Heart left ventricle (tissue), 16 donors: ENCODE measurements at regions not wholly inside any gene's neighbourhood (a gene's known extent, or its start where the extent isn't known, plus 50 kb on each side); places are given as distances from the start of the nearest gene placed in this dataset.

ENCODE experiments used
- ATAC-seq, 4 donors: fragments of 200-7000 bp; cut with Tn5 transposase; one replicate each; pipeline ENCODE4 v1.9.1; 2020 to 2022; ENCODE audit warnings: moderate library complexity in 4 of 4, mild to moderate bottlenecking in 3 of 4, moderate number of reproducible peaks in 1 of 4
- DNase-seq, 5 donors: peaks; one replicate each; pipeline ENCODE4 v3.0.0-alpha.2; 2020
- H3K27ac ChIP-seq, 12 donors: fragments of 200-600 bp; sonication (generic) in 4 of 12; one replicate each; pipeline versions ENCODE4 v1.5.0 to v1.8.0; 2016 to 2022; ENCODE audit warnings: mild to moderate bottlenecking in 2 of 12
- H3K27me3 ChIP-seq, 9 donors: fragments of 200-600 bp; sonication (generic) in 2 of 9; one replicate each; pipeline versions ENCODE4 v1.5.1 to v1.8.0; 2016 to 2022; ENCODE audit warnings: mild to moderate bottlenecking in 3 of 9
- H3K36me3 ChIP-seq, 9 donors: fragments of 200-600 bp; sonication (generic) in 2 of 9; one replicate each; pipeline versions ENCODE4 v1.5.0 to v1.8.0; 2018 to 2022; ENCODE audit warnings: mild to moderate bottlenecking in 2 of 9
- H3K4me1 ChIP-seq, 12 donors: fragments of 200-600 bp; sonication (generic) in 4 of 12; one replicate each; pipeline versions ENCODE4 v1.5.0 to v1.8.0; 2016 to 2022; ENCODE audit warnings: mild to moderate bottlenecking in 3 of 12
- H3K4me3 ChIP-seq, 12 donors: fragments of 200-600 bp; sonication (generic) in 4 of 12; one replicate each; pipeline versions ENCODE4 v1.5.0 to v1.8.0; 2017 to 2022; ENCODE audit warnings: mild to moderate bottlenecking in 9 of 12, moderate library complexity in 4 of 12
- H3K9me3 ChIP-seq, 12 donors: fragments of 200-600 bp; sonication (generic) in 4 of 12; one replicate each; pipeline versions ENCODE4 v1.5.0 to v1.8.0; 2016 to 2022; ENCODE audit warnings: mild to moderate bottlenecking in 1 of 12
- POLR2A ChIP-seq, 2 donors: fragments of 450-650 bp; IDR thresholded peaks; one replicate each; pipeline ENCODE4 v1.6.1; 2017; ENCODE audit warnings: antibody characterized with exemption in 2 of 2, mild to moderate bottlenecking in 2 of 2, moderate library complexity in 2 of 2
- WGBS, 4 donors: extraction: QIAGEN DNeasy Blood & Tissue Kit in 2 of 4; methylation state at CpG; one replicate each; pipeline versions ENCODE4 v1.1.5 to v1.1.7; 2013 to 2018; 5-methylcytosine and 5-hydroxymethylcytosine counted together
- intact Hi-C, 10 donors: fragments of 100-400 bp; cut with DNase I; formaldehyde crosslinking; loops; one replicate each; pipeline versions ENCODE4 v1.11.1 to v1.14.2; 2022
- TF ChIP-seq, protein P1 (sequence below), 12 donors: fragments of 200-600 bp; sonication (generic) in 4 of 12; IDR thresholded peaks; one replicate each; pipeline versions ENCODE4 v1.5.0 to v1.8.0; 2018 to 2022; ENCODE audit warnings: antibody characterized with exemption in 12 of 12, mild to moderate bottlenecking in 5 of 12
- donor health status: ischemic (EF 13 %, LVEDD 7.1; RV severe dilation, severe dysfunction).
- donor health status: healthy with polysubstance abuse.
- donor health status: DM: no; HTN: yes; CAD: no.
- donor health status: DM: no; HTN: no; CAD: no.
- donor health status: ischemic (EF 25% LVEDD 6.9; RV normal size, moderate dysfunction).
- donor health status: ischemic (EF 25% LVEDD 5.7; RV mildly dilated, moderate dysfunction).
- donor health status: healthy.
- donor health status: DM: yes; HTN: yes; CAD: no.
- donor health status: ischemic (EF 35%, LVEDD 5.7; RV mildly dilated, moderate dysfunction).
- donor health status: nonischemic (EF 11% LVEDD 7.7; RV severe dilation, severe dysfunction).
- donor health status: DM: yes; HTN: yes; CAD: no.
- donor health status: PGD.
- donor health status: ischemic (EF 29% LVEDD 5.4; RV normal size, mild dysfunction).
- donor health status: nonischemic (EF 23%, LVEDD 6.1; RV moderate dilation, normal function).

DNA sequence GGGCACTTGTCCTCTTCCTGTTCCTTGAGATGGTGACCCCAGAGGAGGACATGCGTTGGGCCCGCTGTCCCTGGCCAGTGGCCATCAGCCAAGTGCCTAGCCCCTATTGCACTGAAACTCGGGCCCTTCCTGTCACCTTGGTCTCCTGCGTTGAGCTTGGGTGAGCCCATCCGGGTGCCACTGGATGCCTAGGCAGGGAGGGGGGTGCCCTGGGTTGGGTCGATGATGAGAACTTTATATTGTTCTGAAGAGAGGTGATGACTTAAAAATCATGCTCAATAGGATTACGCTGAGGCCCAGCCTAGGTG is 221.8 kb downstream of the SNRPN start:
- intact Hi-C loops: no loop called here
- H3K27me3 ChIP-seq: no peaks in the 10 kb centered on the region
- ATAC-seq (no peak), DNase-seq (peak in 3 of 5 donors; percentile 4 to 18 (median 8))
- TF ChIP-seq POLR2A (IDR thresholded peaks at IDR 0.05): no peak
- TF ChIP-seq, protein P1, sequence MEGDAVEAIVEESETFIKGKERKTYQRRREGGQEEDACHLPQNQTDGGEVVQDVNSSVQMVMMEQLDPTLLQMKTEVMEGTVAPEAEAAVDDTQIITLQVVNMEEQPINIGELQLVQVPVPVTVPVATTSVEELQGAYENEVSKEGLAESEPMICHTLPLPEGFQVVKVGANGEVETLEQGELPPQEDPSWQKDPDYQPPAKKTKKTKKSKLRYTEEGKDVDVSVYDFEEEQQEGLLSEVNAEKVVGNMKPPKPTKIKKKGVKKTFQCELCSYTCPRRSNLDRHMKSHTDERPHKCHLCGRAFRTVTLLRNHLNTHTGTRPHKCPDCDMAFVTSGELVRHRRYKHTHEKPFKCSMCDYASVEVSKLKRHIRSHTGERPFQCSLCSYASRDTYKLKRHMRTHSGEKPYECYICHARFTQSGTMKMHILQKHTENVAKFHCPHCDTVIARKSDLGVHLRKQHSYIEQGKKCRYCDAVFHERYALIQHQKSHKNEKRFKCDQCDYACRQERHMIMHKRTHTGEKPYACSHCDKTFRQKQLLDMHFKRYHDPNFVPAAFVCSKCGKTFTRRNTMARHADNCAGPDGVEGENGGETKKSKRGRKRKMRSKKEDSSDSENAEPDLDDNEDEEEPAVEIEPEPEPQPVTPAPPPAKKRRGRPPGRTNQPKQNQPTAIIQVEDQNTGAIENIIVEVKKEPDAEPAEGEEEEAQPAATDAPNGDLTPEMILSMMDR (IDR thresholded peaks at IDR 0.05): no peak
- no peak overlapping the region for H3K27ac ChIP-seq
- no peaks in the 10 kb centered on the region for H3K4me1 ChIP-seq
- H3K36me3 ChIP-seq: no peaks in the 10 kb centered on the region
- H3K9me3 ChIP-seq: peaks cover 0 to 70% (median 35%) of the 10 kb centered on the region in 12 donors
- 75 to 89% (median 86%) methylated on average over 6 to 7 of the region's 7 CpGs for WGBS, 4 donors
- H3K4me3 ChIP-seq: no peak overlapping the region

DNA sequence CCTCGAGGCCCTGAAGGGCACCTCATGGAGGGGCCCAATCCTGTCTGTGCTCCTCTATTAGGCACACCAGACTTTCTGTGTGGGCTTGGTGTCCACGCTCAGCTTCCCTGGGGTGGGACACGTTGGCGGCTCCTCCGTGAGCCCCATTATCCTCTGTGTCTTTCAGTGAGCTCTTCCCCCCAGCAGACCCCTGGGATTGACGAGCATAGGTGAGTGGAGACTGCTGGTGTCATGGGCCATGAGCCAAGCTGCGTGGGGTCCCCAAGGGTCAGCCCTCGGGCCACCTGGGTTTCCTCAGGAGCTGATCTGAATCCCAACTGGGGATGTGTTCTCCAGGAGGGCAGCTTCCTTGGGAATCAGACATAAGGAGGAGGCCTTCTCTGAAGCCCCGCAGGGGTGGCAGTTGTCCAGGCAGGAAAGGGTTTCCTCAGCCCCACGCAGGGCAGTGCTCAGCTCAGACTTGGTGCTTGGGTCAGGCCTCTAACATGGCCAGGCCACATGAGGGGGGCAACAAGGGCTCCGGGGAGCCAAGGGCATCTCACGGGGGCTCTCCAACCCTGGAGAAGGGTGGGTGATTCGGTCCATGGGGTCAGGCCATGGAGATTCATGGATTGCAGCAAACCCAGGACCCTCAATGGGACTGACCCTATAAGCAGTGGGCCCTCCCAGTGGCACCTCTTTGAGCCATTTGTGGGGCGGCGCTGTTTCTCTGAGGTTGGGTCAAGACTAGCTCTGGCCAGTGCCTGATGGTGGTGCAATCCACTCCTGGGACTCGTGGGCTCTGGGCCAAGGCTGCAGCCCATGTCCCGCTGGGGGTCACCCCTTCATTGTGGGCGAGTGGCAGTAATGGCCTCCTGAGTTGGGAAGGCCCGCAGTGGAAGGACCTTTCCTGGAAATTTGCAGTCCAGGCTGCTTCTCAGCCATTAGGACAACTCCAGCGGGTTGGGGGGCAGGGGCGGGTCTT is 222.5 kb downstream of the SNRPN start:
- Histone ChIP-seq H3K9me3 (peaks cover 0 to 70% (median 33%) of the 10 kb centered on the region in 12 donors), H3K27me3 (no peaks in the 10 kb centered on the region)

DNA sequence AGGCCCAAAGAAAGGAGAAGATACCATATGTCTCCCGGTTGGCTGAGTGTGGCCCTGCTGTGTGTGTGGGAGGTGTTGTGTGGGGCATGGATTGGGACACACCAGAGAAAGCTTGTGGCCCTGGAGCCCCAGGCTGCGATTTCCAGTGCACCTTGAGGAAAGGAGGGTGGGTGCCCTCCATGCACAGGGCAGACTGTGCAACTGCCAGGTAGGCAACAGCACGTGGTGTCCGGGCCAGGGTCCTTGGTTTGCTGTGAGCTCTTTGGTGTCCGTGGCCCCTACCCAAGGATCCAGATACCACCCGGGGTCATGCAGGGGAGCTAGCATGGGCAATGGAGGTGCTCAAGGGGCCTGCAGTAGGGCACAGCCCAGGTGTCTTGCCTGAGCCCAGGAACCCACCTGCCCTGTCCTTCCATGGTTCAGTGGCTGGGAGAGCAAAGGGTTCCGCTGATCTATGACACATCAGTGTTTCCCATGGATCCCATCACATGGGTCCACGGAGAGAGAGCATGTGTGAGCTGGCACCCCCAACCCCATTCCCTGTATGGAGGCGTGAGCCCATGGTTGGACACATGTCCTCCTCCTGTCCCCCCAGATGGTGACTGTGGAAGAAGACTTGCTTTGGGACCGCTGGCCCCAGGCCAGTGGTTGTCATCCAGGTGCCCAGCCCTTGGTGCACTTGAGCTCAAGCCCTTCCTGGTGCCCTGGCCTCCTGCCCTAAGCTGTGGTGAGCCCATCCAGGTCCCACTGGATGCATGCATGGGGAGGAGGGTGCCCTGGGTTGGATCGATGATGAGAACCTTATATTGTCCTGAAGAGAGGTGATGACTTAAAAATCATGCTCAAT is 223.4 kb downstream of the SNRPN start:
- intact Hi-C loops: no loop called here

More for the DNA sequence above, 222.5 kb downstream of the SNRPN start:
- ATAC-seq: no peak
- DNase-seq: peak in 4 of 5 donors; percentile 2 to 42 (median 14)
- intact Hi-C loops: no loop called here
- H3K27ac ChIP-seq: no peak overlapping the region
- no peak for TF ChIP-seq POLR2A (IDR thresholded peaks at IDR 0.05)
- TF ChIP-seq, protein P1 (IDR thresholded peaks at IDR 0.05): no peak
- no peak overlapping the region for H3K4me3 ChIP-seq
- no peaks in the 10 kb centered on the region for H3K36me3 ChIP-seq
- H3K4me1 ChIP-seq: no peaks in the 10 kb centered on the region
- WGBS, 4 donors: 80 to 89% (median 83%) methylated on average over 14 to 21 of the region's 21 CpGs

More for the DNA sequence above, 223.4 kb downstream of the SNRPN start:
- 69 to 79% (median 77%) methylated on average over 8 to 11 of the region's 11 CpGs for WGBS, 4 donors
- Histone ChIP-seq H3K27me3 (no peaks in the 10 kb centered on the region), H3K9me3 (peaks cover 0 to 69% (median 27%) of the 10 kb centered on the region in 12 donors), H3K4me1 (no peaks in the 10 kb centered on the region), H3K27ac (no peak overlapping the region), H3K36me3 (no peaks in the 10 kb centered on the region), H3K4me3 (no peak overlapping the region)
- DNase-seq: peak in 4 of 5 donors; percentile 3 to 28 (median 14)
- no peak for ATAC-seq
- no peak for TF ChIP-seq POLR2A (IDR thresholded peaks at IDR 0.05)
- TF ChIP-seq, protein P1 (IDR thresholded peaks at IDR 0.05): no peak
